ENCODE measurements at regions not wholly inside any gene's neighbourhood (a gene's known extent, or its start where the extent isn't known, plus 50 kb on each side); places are given as distances from the start of the nearest gene placed in this dataset.

GRCh38 chr2:12397854-12398253 lies 318.9 kb upstream of the TRIB2 start:
- no peak for DNase-seq
- Histone ChIP-seq H3K27ac (no peak overlapping the region), H3K4me1 (no peaks in the 10 kb centered on the region), H3K4me3 (replicated peaks in 1 of 3) (no peak overlapping the region), H3K36me3 (no peaks in the 10 kb centered on the region), H3K27me3 (no peaks in the 10 kb centered on the region), H3K9me3 (no peaks in the 10 kb centered on the region)
- TF ChIP-seq POLR2A (IDR thresholded peaks at IDR 0.05) (no peak), CTCF (IDR thresholded peaks at IDR 0.05) (no peak)
- intact Hi-C loops (cut with DNase I), result no loop called here
- 77 to 78% methylated on average over 9 of the region's 9 CpGs for WGBS, 2 donors

- Histone ChIP-seq H3K27me3 (no peaks in the 10 kb centered on the region), H3K4me3 (replicated peaks in 1 of 3) (no peak overlapping the region), H3K27ac (no peak overlapping the region), H3K4me1 (no peaks in the 10 kb centered on the region), H3K36me3 (no peaks in the 10 kb centered on the region), H3K9me3 (no peaks in the 10 kb centered on the region)
- intact Hi-C loops (cut with DNase I), result no loop called here
- no peak for TF ChIP-seq POLR2A (IDR thresholded peaks at IDR 0.05)
- no peak for TF ChIP-seq CTCF (IDR thresholded peaks at IDR 0.05)
- 70 to 75% methylated on average over 3 of the region's 3 CpGs for WGBS, 2 donors
- no peak for DNase-seq
These were observed 317.5 kb upstream of the TRIB2 start for GRCh38 chr2:12399240-12399639.

GRCh38 chr2:12400543-12400942 lies 316.2 kb upstream of the TRIB2 start:
- DNase-seq, result no peak
- no peak overlapping the region for H3K4me3 ChIP-seq (replicated peaks in 1 of 3)
- intact Hi-C loops (cut with DNase I), result no loop called here
- H3K27me3 ChIP-seq, result no peaks in the 10 kb centered on the region
- H3K4me1 ChIP-seq, result no peaks in the 10 kb centered on the region
- H3K27ac ChIP-seq, result no peak overlapping the region
- TF ChIP-seq CTCF (IDR thresholded peaks at IDR 0.05), result no peak
- TF ChIP-seq POLR2A (IDR thresholded peaks at IDR 0.05), result no peak
- 97 to 98% methylated on average over 3 of the region's 3 CpGs for WGBS, 2 donors
- H3K9me3 ChIP-seq, result no peaks in the 10 kb centered on the region
- no peaks in the 10 kb centered on the region for H3K36me3 ChIP-seq

GRCh38 chr2:12402440-12403139 lies 314.1 kb upstream of the TRIB2 start:
- H3K27ac ChIP-seq, result no peak overlapping the region
- 90 to 99% methylated on average over 5 of the region's 5 CpGs for WGBS, 2 donors
- H3K27me3 ChIP-seq, result no peaks in the 10 kb centered on the region
- no peak for DNase-seq
- H3K4me1 ChIP-seq, result no peaks in the 10 kb centered on the region
- no peaks in the 10 kb centered on the region for H3K36me3 ChIP-seq
- TF ChIP-seq POLR2A (IDR thresholded peaks at IDR 0.05) (no peak), CTCF (IDR thresholded peaks at IDR 0.05) (no peak)
- H3K4me3 ChIP-seq (replicated peaks in 1 of 3), result no peak overlapping the region
- intact Hi-C loops (cut with DNase I), result no loop called here
- H3K9me3 ChIP-seq, result no peaks in the 10 kb centered on the region

- Histone ChIP-seq H3K9me3 (no peaks in the 10 kb centered on the region), H3K27ac (no peak overlapping the region), H3K4me3 (replicated peaks in 1 of 3) (no peak overlapping the region), H3K4me1 (no peaks in the 10 kb centered on the region), H3K27me3 (no peaks in the 10 kb centered on the region), H3K36me3 (no peaks in the 10 kb centered on the region)
- no peak for DNase-seq
- intact Hi-C loops (cut with DNase I), result no loop called here
- TF ChIP-seq CTCF (IDR thresholded peaks at IDR 0.05) (no peak), POLR2A (IDR thresholded peaks at IDR 0.05) (no peak)
These were observed 312.2 kb upstream of the TRIB2 start for GRCh38 chr2:12404497-12404896.
